Upper lobe of left lung (tissue), 6 donors: ENCODE measurements at regions not wholly inside any gene's neighbourhood (a gene's known extent, or its start where the extent isn't known, plus 50 kb on each side); places are given as distances from the start of the nearest gene placed in this dataset.

Experiments used
- ATAC-seq, 2 donors: fragments of 200-7000 bp; cut with Tn5 transposase; one replicate each; pipeline ENCODE4 v1.9.1; 2022; ENCODE audit warnings: mild to moderate bottlenecking in 2 of 2, moderate library complexity in 2 of 2; ENCODE audit not compliant: low FRiP score in 2 of 2
- DNase-seq, 2 donors: peaks; one replicate each; pipeline ENCODE4 v3.0.0-alpha.2; 2019 to 2020
- H3K27ac ChIP-seq, 4 donors: fragments of 200-600 bp; sonication (generic); one replicate each; pipeline ENCODE4 v1.5.1; 2016 to 2019
- H3K27me3 ChIP-seq, 4 donors: fragments of 200-600 bp; sonication (generic); one replicate each; pipeline ENCODE4 v1.5.1; 2017 to 2019
- H3K36me3 ChIP-seq, 4 donors: fragments of 200-600 bp; sonication (generic); one replicate each; pipeline ENCODE4 v1.5.1; 2016 to 2019
- H3K4me1 ChIP-seq, 4 donors: fragments of 200-600 bp; sonication (generic); one replicate each; pipeline ENCODE4 v1.5.1; 2018 to 2019
- H3K4me3 ChIP-seq, 4 donors: fragments of 200-600 bp; sonication (generic); one replicate each; pipeline ENCODE4 v1.5.1; 2017 to 2019; ENCODE audit warnings: mild to moderate bottlenecking in 2 of 4, moderate library complexity in 1 of 4
- H3K9me3 ChIP-seq, 4 donors: fragments of 200-600 bp; sonication (generic); one replicate each; pipeline ENCODE4 v1.5.1; 2018 to 2019
- CTCF ChIP-seq, 6 experiments: fragments of 450-650 bp in 4 of 6; fragments of 200-600 bp in 2 of 6; sonication (generic) in 2 of 6; IDR thresholded peaks; one replicate each; pipeline ENCODE4 v1.5.1; 2016 to 2019; ENCODE audit warnings: antibody characterized with exemption in 6 of 6
- EP300 ChIP-seq, 4 donors: sonication (generic); formaldehyde crosslinking; IDR thresholded peaks; one replicate each; pipeline ENCODE4 v1.5.1; 2017; ENCODE audit warnings: antibody characterized with exemption in 4 of 4, control low read depth in 2 of 4
- POLR2A ChIP-seq, 4 donors: fragments of 450-650 bp; IDR thresholded peaks; one replicate each; pipeline ENCODE4 v1.5.1; 2016 to 2017; ENCODE audit warnings: antibody characterized with exemption in 4 of 4, mild to moderate bottlenecking in 2 of 4
- POLR2AphosphoS5 ChIP-seq, 2 donors: sonication (generic); formaldehyde crosslinking; IDR thresholded peaks; one replicate each; pipeline ENCODE4 v1.5.1; 2017; ENCODE audit warnings: antibody characterized with exemption in 2 of 2
- WGBS, 2 donors: methylation state at CpG; one replicate each; pipeline ENCODE4 v1.1.5; 2017 to 2018; 5-methylcytosine and 5-hydroxymethylcytosine counted together
- donor health status: DM: no; HTN: no; CAD: no; lungs with moderate emphysema.
- donor health status: DM: no; HTN: yes; CAD: no; lungs with severe emphysema.

- no peak overlapping the region for H3K27ac ChIP-seq
- H3K27me3 ChIP-seq, result no peaks in the 10 kb centered on the region
- H3K9me3 ChIP-seq, result no peaks in the 10 kb centered on the region
- H3K4me3 ChIP-seq, result no peak overlapping the region
- no peak for ATAC-seq
- WGBS, 2 donors, result 50 to 53% methylated on average over 2 of the region's 2 CpGs
- TF ChIP-seq EP300 (IDR thresholded peaks at IDR 0.05) (no peak), POLR2A (IDR thresholded peaks at IDR 0.05) (no peak), CTCF (IDR thresholded peaks at IDR 0.05) (no peak), POLR2AphosphoS5 (IDR thresholded peaks at IDR 0.05) (no peak)
- no peaks in the 10 kb centered on the region for H3K36me3 ChIP-seq
- H3K4me1 ChIP-seq, result peaks cover 0 to 6% (median 2%) of the 10 kb centered on the region in 4 donors
- DNase-seq, result no peak
These were observed 72.4 kb upstream of the NTRK2 start for GRCh38 chr9:84597131-84597530.

- Histone ChIP-seq H3K4me1 (peaks cover 0 to 6% (median 2%) of the 10 kb centered on the region in 4 donors), H3K27ac (no peak overlapping the region), H3K27me3 (no peaks in the 10 kb centered on the region), H3K9me3 (no peaks in the 10 kb centered on the region), H3K4me3 (no peak overlapping the region), H3K36me3 (no peaks in the 10 kb centered on the region)
- DNase-seq (no peak), ATAC-seq (no peak)
- no peak for TF ChIP-seq POLR2AphosphoS5 (IDR thresholded peaks at IDR 0.05)
- TF ChIP-seq CTCF (IDR thresholded peaks at IDR 0.05), result no peak
- TF ChIP-seq EP300 (IDR thresholded peaks at IDR 0.05), result no peak
- TF ChIP-seq POLR2A (IDR thresholded peaks at IDR 0.05), result no peak
- WGBS, 2 donors, result 91 to 95% methylated on average over 6 of the region's 6 CpGs
These were observed 70.5 kb upstream of the NTRK2 start for GRCh38 chr9:84598921-84599636.

GRCh38 chr9:84600739-84601138, 68.8 kb upstream of the NTRK2 start:
- Histone ChIP-seq H3K27ac (no peak overlapping the region), H3K4me1 (peaks cover 0 to 6% (median 2%) of the 10 kb centered on the region in 4 donors), H3K4me3 (no peak overlapping the region), H3K36me3 (no peaks in the 10 kb centered on the region), H3K27me3 (no peaks in the 10 kb centered on the region), H3K9me3 (no peaks in the 10 kb centered on the region)
- 61 to 66% methylated on average over 4 of the region's 4 CpGs for WGBS, 2 donors
- ATAC-seq (peak; percentile 41 to 79), DNase-seq (peak in 1 of 2 donors; percentile 80)
- no peak for TF ChIP-seq POLR2AphosphoS5 (IDR thresholded peaks at IDR 0.05)
- TF ChIP-seq EP300 (IDR thresholded peaks at IDR 0.05), result no peak
- TF ChIP-seq CTCF (IDR thresholded peaks at IDR 0.05), result no peak
- no peak for TF ChIP-seq POLR2A (IDR thresholded peaks at IDR 0.05)

GRCh38 chr9:84604223-84604622, 65.3 kb upstream of the NTRK2 start:
- no peak for TF ChIP-seq CTCF (IDR thresholded peaks at IDR 0.05)
- TF ChIP-seq EP300 (IDR thresholded peaks at IDR 0.05), result no peak
- TF ChIP-seq POLR2A (IDR thresholded peaks at IDR 0.05), result no peak
- TF ChIP-seq POLR2AphosphoS5 (IDR thresholded peaks at IDR 0.05), result no peak
- H3K27me3 ChIP-seq, result no peaks in the 10 kb centered on the region
- DNase-seq, result no peak
- H3K4me1 ChIP-seq, result peaks cover 0 to 4% (median 0%) of the 10 kb centered on the region in 4 donors
- no peak overlapping the region for H3K4me3 ChIP-seq
- H3K27ac ChIP-seq, result no peak overlapping the region
- H3K36me3 ChIP-seq, result no peaks in the 10 kb centered on the region
- H3K9me3 ChIP-seq, result no peaks in the 10 kb centered on the region
- no peak for ATAC-seq

- no peak overlapping the region for H3K27ac ChIP-seq
- H3K4me1 ChIP-seq, result no peaks in the 10 kb centered on the region
- H3K9me3 ChIP-seq, result no peaks in the 10 kb centered on the region
- TF ChIP-seq POLR2A (IDR thresholded peaks at IDR 0.05) (no peak), CTCF (IDR thresholded peaks at IDR 0.05) (no peak), POLR2AphosphoS5 (IDR thresholded peaks at IDR 0.05) (no peak), EP300 (IDR thresholded peaks at IDR 0.05) (no peak)
- H3K36me3 ChIP-seq, result no peaks in the 10 kb centered on the region
- no peaks in the 10 kb centered on the region for H3K27me3 ChIP-seq
- DNase-seq (no peak), ATAC-seq (no peak)
- H3K4me3 ChIP-seq, result no peak overlapping the region
These were observed 59.8 kb upstream of the NTRK2 start for GRCh38 chr9:84609779-84610178.
